HepG2 (cell line): ENCODE measurements at regions not wholly inside any gene's neighbourhood (a gene's known extent, or its start where the extent isn't known, plus 50 kb on each side); places are given as distances from the start of the nearest gene placed in this dataset.

Source experiments
- CREB1 ChIP-seq, 2 experiments: fragments of 450-650 bp in 1 of 2; IDR thresholded peaks; 2 replicates each; pipeline ENCODE4 v1.6.1; 2016 to 2017; ENCODE audit warnings: control low read depth in 1 of 2, mild to moderate bottlenecking in 1 of 2, missing compliant biosample characterization in 1 of 2, missing genetic modification characterization in 1 of 2
- DNMT3B ChIP-seq: conservative IDR thresholded peaks from 2 replicates; pipeline ENCODE4 v1.6.1; 2016; ENCODE audit warnings: missing biosample characterization, control low read depth
- ESRRA ChIP-seq: sonication (generic); formaldehyde crosslinking; IDR thresholded peaks from 2 replicates; pipeline ENCODE4 v1.5.1; 2020; ENCODE audit warnings: mild to moderate bottlenecking, low read depth, missing genetic modification reagents
- GATAD1 ChIP-seq: IDR thresholded peaks from 2 replicates; pipeline ENCODE4 v1.6.1; 2016; ENCODE audit warnings: missing genetic modification reagents, missing compliant biosample characterization
- HMGA1 ChIP-seq: sonication (generic); formaldehyde crosslinking; conservative IDR thresholded peaks from 2 replicates; pipeline ENCODE4 v1.4.0; 2020; ENCODE audit warnings: missing genetic modification reagents
- ISL2 ChIP-seq: sonication (generic); formaldehyde crosslinking; IDR thresholded peaks from 2 replicates; pipeline ENCODE4 v1.5.0; 2020; ENCODE audit warnings: missing genetic modification reagents
- MAX ChIP-seq: IDR thresholded peaks from 2 replicates; pipeline ENCODE4 v1.6.1; 2012; ENCODE audit warnings: inconsistent platforms
- MBD4 ChIP-seq: IDR thresholded peaks from 2 replicates; pipeline ENCODE4 v1.6.1; 2012; ENCODE audit warnings: low read length, inconsistent platforms, borderline replicate concordance
- MBNL3 ChIP-seq: fragments of 250-450 bp; sonication (Bioruptor Pico); conservative IDR thresholded peaks from 2 replicates; pipeline ENCODE4 v1.8.0; 2022; ENCODE audit warnings: mild to moderate bottlenecking, inconsistent platforms
- NFRKB ChIP-seq: fragments of 450-650 bp; IDR thresholded peaks from 2 replicates; pipeline ENCODE4 v1.6.1; 2017
- NFYC ChIP-seq: IDR thresholded peaks from 2 replicates; pipeline ENCODE4 v1.6.1; 2016; ENCODE audit warnings: missing genetic modification reagents, missing compliant biosample characterization
- SAFB2 ChIP-seq: sonication (generic); formaldehyde crosslinking; IDR thresholded peaks from 2 replicates; pipeline ENCODE4 v1.5.1; 2020; ENCODE audit warnings: missing genetic modification reagents, low read depth, mild to moderate bottlenecking, borderline replicate concordance
- SMAD1 ChIP-seq: sonication (generic); formaldehyde crosslinking; IDR thresholded peaks from 2 replicates; pipeline ENCODE4 v1.4.0; 2020; ENCODE audit warnings: missing genetic modification reagents, low read depth, mild to moderate bottlenecking, borderline replicate concordance
- SOX13 ChIP-seq, 3 experiments: fragments of 450-650 bp in 1 of 3; sonication (generic) in 1 of 3; formaldehyde crosslinking in 1 of 3; IDR thresholded peaks in 2 of 3; conservative IDR thresholded peaks in 1 of 3; 2 replicates each; pipeline versions ENCODE4 v1.5.0 to v1.6.1; 2016 to 2020; ENCODE audit warnings: antibody characterized with exemption in 1 of 3, mild to moderate bottlenecking in 1 of 3, missing compliant biosample characterization in 1 of 3, missing genetic modification reagents in 1 of 3, moderate library complexity in 1 of 3
- TBL1XR1 ChIP-seq: fragments of 150-350 bp; IDR thresholded peaks from 2 replicates; pipeline ENCODE4 v1.6.1; 2014; ENCODE audit warnings: borderline replicate concordance, low read length; ENCODE audit not compliant: partially characterized antibody
- ZFP82 ChIP-seq: sonication (generic); formaldehyde crosslinking; IDR thresholded peaks from 2 replicates; pipeline ENCODE4 v1.5.1; 2020; ENCODE audit warnings: mild to moderate bottlenecking, missing genetic modification reagents, borderline replicate concordance
- ZNF143 ChIP-seq: sonication (generic); formaldehyde crosslinking; IDR thresholded peaks from 2 replicates; pipeline ENCODE4 v1.4.0; 2020; ENCODE audit warnings: missing genetic modification reagents
- ZNF3 ChIP-seq: IDR thresholded peaks from 2 replicates; pipeline ENCODE4 v1.7.0; 2017; ENCODE audit warnings: inconsistent platforms
- ZNF772 ChIP-seq: sonication (generic); formaldehyde crosslinking; IDR thresholded peaks from 2 replicates; pipeline ENCODE4 v1.5.0; 2020; ENCODE audit warnings: mild to moderate bottlenecking, missing genetic modification reagents
- TF ChIP-seq, protein P1 (sequence below), 2 experiments: sonication (generic) in 1 of 2; formaldehyde crosslinking in 1 of 2; IDR thresholded peaks; 2 replicates each; pipeline versions ENCODE4 v1.4.0 to v1.6.1; 2016 to 2020; ENCODE audit warnings: borderline replicate concordance in 1 of 2, low read depth in 1 of 2, mild to moderate bottlenecking in 1 of 2, missing genetic modification reagents in 1 of 2
- TF ChIP-seq, protein P2 (sequence below): sonication (generic); formaldehyde crosslinking; IDR thresholded peaks from 2 replicates; pipeline ENCODE4 v1.8.0; 2023; ENCODE audit warnings: mild to moderate bottlenecking, missing genetic modification reagents
- TF ChIP-seq, protein P3 (sequence below): sonication (generic); formaldehyde crosslinking; conservative IDR thresholded peaks from 2 replicates; pipeline ENCODE4 v1.8.0; 2022; ENCODE audit warnings: missing genetic modification reagents

GRCh38 chr17:72539981-72540897 is 419.4 kb downstream of the SOX9 start (continued):
- TF ChIP-seq, protein P1, sequence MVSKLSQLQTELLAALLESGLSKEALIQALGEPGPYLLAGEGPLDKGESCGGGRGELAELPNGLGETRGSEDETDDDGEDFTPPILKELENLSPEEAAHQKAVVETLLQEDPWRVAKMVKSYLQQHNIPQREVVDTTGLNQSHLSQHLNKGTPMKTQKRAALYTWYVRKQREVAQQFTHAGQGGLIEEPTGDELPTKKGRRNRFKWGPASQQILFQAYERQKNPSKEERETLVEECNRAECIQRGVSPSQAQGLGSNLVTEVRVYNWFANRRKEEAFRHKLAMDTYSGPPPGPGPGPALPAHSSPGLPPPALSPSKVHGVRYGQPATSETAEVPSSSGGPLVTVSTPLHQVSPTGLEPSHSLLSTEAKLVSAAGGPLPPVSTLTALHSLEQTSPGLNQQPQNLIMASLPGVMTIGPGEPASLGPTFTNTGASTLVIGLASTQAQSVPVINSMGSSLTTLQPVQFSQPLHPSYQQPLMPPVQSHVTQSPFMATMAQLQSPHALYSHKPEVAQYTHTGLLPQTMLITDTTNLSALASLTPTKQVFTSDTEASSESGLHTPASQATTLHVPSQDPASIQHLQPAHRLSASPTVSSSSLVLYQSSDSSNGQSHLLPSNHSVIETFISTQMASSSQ (IDR thresholded peaks at IDR 0.05; ENCODE audit: low read depth) = no peak
- TF ChIP-seq, protein P1 (CRISPR knock-in tag; IDR thresholded peaks at IDR 0.05; ENCODE audit: borderline replicate concordance) = peak; percentile 78; the same call in 1 of the 2 replicates
- TF ChIP-seq ZNF143 (no peak), ZNF3 (no peak), SAFB2 (peak; percentile 93; the same call in 1 of the 2 replicates), CREB1 (IDR thresholded peaks at IDR 0.05) (no peak), CREB1 (CRISPR knock-in tag; IDR thresholded peaks at IDR 0.05) (no peak), MBNL3 (no peak), TBL1XR1 (no peak), ESRRA (CRISPR knock-in tag) (peak; percentile 78; the same call in 1 of the 2 replicates), DNMT3B (CRISPR knock-in tag) (no peak), GATAD1 (CRISPR knock-in tag) (peak; percentile 18; the same call in 1 of the 2 replicates), MBD4 (no peak), NFYC (no peak), SMAD1 (CRISPR knock-in tag) (no peak), NFRKB (no peak), ZNF772 (CRISPR knock-in tag) (peak; percentile 51; the same call in 1 of the 2 replicates), ISL2 (CRISPR knock-in tag) (peak; percentile 71), MAX (peak; percentile 82), SOX13 (IDR thresholded peaks at IDR 0.05) (no peak), SOX13 (CRISPR knock-in tag; conservative IDR thresholded peaks at IDR 0.05 in 1 of 2, IDR thresholded peaks at IDR 0.05 in 1 of 2) (no peak; a peak in 1 of 4 replicates), ZFP82 (CRISPR knock-in tag) (peak; percentile 82; the same call in 1 of the 2 replicates), HMGA1 (CRISPR knock-in tag) (no peak)
- TF ChIP-seq, protein P2, sequence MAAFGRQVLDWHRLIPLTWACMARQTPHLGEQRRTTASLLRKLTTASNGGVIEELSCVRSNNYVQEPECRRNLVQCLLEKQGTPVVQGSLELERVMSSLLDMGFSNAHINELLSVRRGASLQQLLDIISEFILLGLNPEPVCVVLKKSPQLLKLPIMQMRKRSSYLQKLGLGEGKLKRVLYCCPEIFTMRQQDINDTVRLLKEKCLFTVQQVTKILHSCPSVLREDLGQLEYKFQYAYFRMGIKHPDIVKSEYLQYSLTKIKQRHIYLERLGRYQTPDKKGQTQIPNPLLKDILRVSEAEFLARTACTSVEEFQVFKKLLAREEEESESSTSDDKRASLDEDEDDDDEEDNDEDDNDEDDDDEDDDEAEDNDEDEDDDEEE (CRISPR knock-in tag) = 0 out of 2 replicates have a peak, but pooled peaks have one; percentile 60
- TF ChIP-seq, protein P3, sequence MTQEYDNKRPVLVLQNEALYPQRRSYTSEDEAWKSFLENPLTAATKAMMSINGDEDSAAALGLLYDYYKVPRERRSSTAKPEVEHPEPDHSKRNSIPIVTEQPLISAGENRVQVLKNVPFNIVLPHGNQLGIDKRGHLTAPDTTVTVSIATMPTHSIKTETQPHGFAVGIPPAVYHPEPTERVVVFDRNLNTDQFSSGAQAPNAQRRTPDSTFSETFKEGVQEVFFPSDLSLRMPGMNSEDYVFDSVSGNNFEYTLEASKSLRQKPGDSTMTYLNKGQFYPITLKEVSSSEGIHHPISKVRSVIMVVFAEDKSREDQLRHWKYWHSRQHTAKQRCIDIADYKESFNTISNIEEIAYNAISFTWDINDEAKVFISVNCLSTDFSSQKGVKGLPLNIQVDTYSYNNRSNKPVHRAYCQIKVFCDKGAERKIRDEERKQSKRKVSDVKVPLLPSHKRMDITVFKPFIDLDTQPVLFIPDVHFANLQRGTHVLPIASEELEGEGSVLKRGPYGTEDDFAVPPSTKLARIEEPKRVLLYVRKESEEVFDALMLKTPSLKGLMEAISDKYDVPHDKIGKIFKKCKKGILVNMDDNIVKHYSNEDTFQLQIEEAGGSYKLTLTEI (CRISPR knock-in tag) = no peak
